Fibroblast of skin of right quadriceps (primary cell): ENCODE measurements at regions not wholly inside any gene's neighbourhood (a gene's known extent, or its start where the extent isn't known, plus 50 kb on each side); places are given as distances from the start of the nearest gene placed in this dataset.
"Not testable (repeated sequence)": the region's sequence is repeated elsewhere in the genome, so short reads cannot be mapped to it uniquely, and the experiment has no call there.

ENCODE experiments used
- DNase-seq: peaks from one replicate; pipeline ENCODE4 v3.0.0-alpha.2; 2013

GRCh38 chr21:5138687-5139086 is 5382.7 kb upstream of the TPTE start:
- DNase-seq = not testable (repeated sequence)

GRCh38 chr21:5139528-5139927 is 5381.9 kb upstream of the TPTE start:
- DNase-seq = not testable (repeated sequence)

GRCh38 chr21:5143011-5143410 is 5378.4 kb upstream of the TPTE start:
- not testable (repeated sequence) for DNase-seq

- DNase-seq = not testable (repeated sequence)
Observed at GRCh38 chr21:5144731-5145130, 5376.7 kb upstream of the TPTE start.

GRCh38 chr21:5147685-5148084 is 5373.7 kb upstream of the TPTE start:
- DNase-seq = not testable (repeated sequence)

- DNase-seq = not testable (repeated sequence)
Observed at GRCh38 chr21:5149222-5149621, 5372.2 kb upstream of the TPTE start.

GRCh38 chr21:5153842-5154640 is 5367.3 kb upstream of the TPTE start:
- DNase-seq = not testable (repeated sequence)

GRCh38 chr21:5154641-5154982 is 5366.8 kb upstream of the TPTE start:
- peak; percentile 82 for DNase-seq

GRCh38 chr21:5162693-5163574 is 5358.4 kb upstream of the TPTE start:
- not testable (repeated sequence) for DNase-seq

- not testable (repeated sequence) for DNase-seq
Observed at GRCh38 chr21:5165829-5166228, 5355.6 kb upstream of the TPTE start.
